Lower leg skin (tissue), 3 donors: ENCODE measurements at regions not wholly inside any gene's neighbourhood (a gene's known extent, or its start where the extent isn't known, plus 50 kb on each side); places are given as distances from the start of the nearest gene placed in this dataset.

Experiments used
- POLR2A ChIP-seq, 2 donors: fragments of 450-650 bp; IDR thresholded peaks; one replicate each; pipeline ENCODE4 v1.6.1; 2016 to 2017; ENCODE audit warnings: antibody characterized with exemption in 2 of 2, mild to moderate bottlenecking in 1 of 2, moderate library complexity in 1 of 2
- TF ChIP-seq, protein P1 (sequence below), 3 donors: fragments of 450-650 bp; IDR thresholded peaks; one replicate each; pipeline ENCODE4 v1.5.1; 2016; ENCODE audit warnings: antibody characterized with exemption in 3 of 3, mild to moderate bottlenecking in 3 of 3, moderate library complexity in 2 of 3

DNA sequence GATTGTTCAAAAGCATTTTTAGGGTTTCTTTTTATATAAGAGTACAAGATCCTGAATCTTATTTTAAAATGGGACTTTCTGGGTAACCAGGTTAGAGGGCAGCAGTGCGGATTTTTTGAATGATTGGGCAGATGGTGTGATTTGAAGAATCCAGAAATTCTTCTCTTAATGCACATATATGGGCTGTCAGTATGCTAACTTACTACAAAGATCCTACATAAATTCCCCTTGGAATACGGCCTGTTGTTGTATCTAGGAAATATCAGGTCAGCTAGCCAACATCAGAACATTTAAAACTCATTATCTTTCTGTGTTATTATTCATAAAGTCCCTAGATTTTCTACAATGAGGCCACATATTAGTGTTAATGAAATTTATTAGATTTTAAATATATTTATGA lies 229.6 kb upstream of the TPRG1 start:
- no peak for TF ChIP-seq POLR2A (IDR thresholded peaks at IDR 0.05)
- TF ChIP-seq, protein P1, sequence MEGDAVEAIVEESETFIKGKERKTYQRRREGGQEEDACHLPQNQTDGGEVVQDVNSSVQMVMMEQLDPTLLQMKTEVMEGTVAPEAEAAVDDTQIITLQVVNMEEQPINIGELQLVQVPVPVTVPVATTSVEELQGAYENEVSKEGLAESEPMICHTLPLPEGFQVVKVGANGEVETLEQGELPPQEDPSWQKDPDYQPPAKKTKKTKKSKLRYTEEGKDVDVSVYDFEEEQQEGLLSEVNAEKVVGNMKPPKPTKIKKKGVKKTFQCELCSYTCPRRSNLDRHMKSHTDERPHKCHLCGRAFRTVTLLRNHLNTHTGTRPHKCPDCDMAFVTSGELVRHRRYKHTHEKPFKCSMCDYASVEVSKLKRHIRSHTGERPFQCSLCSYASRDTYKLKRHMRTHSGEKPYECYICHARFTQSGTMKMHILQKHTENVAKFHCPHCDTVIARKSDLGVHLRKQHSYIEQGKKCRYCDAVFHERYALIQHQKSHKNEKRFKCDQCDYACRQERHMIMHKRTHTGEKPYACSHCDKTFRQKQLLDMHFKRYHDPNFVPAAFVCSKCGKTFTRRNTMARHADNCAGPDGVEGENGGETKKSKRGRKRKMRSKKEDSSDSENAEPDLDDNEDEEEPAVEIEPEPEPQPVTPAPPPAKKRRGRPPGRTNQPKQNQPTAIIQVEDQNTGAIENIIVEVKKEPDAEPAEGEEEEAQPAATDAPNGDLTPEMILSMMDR (IDR thresholded peaks at IDR 0.05): no peak
